ENCODE measurements at regions not wholly inside any gene's neighbourhood (a gene's known extent, or its start where the extent isn't known, plus 50 kb on each side); places are given as distances from the start of the nearest gene placed in this dataset.

GRCh38 chr14:38150075-38150474 lies 57.6 kb upstream of the SSTR1 start:
- DNase-seq (ENCODE audit: low read depth in 2 of 2): no peak
